Stimulated activated CD4-positive, alpha-beta T cell treated with anti-CD3 and anti-CD28 coated beads, Interleukin-12 subunit alpha, Interleukin-12 subunit beta, amount 100 ng/mL, for 4 hours (primary cell): ENCODE measurements at regions not wholly inside any gene's neighbourhood (a gene's known extent, or its start where the extent isn't known, plus 50 kb on each side); places are given as distances from the start of the nearest gene placed in this dataset.

ENCODE experiments used
- DNase-seq: peaks from one replicate; pipeline ENCODE4 v3.0.0-alpha.2; 2020

DNA sequence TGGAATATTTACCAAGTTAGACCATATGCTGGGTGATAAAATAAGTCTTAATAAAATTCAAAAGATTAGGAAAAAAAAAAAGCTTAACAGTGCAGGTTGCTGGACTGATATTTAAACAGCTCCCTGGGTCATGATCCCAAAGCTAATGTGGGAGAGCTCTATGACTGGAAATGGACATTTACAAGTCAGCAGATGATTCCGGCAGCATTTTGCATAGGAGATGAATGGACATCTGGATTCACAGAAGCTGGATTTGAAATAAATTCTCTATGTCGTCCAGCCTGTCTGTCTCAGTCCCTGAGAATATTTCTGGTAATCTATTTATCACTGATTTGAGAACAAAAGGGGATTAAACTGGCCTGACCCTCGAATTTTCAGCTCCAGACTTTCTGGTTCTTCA is 52.3 kb upstream of the KLHL25 start:
- no peak for DNase-seq

DNA sequence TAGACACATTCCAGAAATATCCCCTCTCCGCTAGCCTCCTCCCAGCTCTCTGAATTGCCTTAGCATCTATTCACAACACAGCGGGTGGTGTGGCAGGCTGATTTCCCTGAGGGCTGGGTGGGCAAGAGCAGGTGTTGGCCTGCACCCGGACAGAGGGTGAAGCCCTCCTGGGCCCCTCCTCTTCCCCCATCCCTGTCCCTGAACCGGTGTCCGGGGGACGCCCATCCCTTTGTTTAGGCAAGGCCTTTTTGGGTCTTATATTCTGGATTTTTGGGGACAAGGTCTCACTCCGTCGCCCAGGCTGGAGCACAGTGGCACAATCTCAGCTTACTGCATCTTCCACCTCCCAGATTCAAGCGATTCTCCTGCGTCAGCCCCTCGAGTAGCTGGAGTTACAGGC is 55.2 kb upstream of the KLHL25 start:
- no peak for DNase-seq

DNA sequence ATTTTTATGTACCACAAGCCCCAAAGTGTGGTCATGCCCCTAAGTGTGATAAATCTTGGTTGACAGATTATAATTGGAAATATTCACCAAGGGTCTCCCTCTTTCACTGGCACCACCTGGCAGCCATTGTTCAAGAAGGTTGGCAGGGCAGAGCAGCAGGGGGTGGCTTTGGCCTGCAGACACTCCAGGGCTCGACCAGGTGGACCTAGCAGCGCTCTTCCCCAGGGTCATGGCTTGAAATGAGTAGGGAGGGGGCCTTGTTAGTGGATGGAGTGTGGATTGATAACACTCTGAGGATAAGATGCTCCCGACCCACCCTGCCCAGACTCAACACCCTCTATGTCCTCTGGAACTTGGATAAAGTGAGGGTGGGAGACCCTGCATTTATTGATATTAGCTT is 58.2 kb upstream of the KLHL25 start:
- DNase-seq: no peak

DNA sequence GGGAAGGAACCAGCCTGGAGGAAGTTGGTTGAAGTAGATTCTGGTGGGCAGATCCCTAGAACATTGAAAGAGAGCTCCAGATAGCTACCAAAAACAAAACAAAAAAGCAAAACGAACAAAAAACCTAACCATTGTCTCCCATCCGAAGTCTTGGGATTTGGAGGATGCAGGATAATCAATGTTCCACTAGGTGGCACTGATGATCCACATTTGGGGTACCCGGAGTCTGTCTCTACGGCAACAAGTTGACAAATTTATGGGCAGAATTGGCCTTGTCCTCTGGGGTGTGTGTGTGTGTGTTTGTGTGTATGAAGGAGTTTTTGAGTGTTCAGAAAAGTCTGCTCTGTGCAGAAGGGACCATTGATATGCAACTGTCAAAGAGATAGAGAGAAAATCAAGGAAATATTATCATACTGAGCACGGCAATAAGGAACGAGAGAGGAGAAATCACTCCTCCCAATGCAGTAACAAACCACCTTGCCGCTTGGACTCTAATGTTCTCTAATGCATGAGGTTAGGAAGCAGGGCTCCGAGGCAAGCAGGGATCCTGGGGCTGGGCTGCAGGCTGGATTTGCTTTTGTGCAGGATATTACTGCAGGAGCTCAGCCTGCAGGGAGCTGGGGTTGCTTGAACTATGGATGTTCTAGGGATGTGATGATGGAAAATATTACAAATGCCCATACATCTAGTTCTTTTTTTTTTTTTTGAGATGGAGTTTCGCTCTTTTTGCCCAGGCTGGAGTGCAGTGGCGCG is 59.8 kb upstream of the KLHL25 start:
- peak; percentile 18 for DNase-seq

DNA sequence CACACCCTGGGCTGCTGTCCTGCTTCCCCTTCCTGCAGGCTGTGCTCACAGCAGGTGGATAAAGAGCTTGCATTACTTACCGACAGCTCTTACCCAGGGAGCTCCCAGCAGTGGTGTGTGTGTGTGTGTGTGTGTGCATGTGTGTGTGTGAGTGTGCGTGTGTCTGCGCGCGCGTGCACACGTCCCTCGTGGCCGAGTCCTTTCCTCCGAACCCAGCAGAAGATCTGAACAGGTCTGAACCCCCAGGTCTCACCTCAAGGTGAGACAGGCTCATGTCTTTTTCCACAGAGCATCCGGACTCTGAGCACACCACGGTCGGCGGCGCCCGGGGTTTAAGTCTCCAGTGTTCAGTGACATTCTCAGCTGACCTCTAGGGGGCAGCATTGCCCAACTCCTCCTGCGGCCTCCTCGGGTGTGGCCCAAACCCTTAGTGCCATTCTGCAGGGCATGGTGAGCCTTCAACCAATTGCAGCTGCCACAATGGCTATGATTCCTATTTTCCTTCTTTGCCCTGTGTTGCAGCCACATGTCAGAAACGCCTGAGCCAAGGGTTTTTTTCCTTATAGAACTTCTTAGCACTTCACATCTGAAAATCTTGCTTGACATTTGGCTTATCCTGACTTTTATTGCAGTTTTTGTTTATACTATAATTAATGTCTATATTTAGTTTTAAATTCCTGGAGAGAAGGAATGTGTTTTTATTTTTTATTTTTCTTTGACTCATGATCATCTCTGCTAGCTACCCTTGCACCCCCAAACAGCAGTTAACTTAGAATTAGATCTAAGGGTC is 64.1 kb upstream of the KLHL25 start:
- DNase-seq: peak; percentile 74

DNA sequence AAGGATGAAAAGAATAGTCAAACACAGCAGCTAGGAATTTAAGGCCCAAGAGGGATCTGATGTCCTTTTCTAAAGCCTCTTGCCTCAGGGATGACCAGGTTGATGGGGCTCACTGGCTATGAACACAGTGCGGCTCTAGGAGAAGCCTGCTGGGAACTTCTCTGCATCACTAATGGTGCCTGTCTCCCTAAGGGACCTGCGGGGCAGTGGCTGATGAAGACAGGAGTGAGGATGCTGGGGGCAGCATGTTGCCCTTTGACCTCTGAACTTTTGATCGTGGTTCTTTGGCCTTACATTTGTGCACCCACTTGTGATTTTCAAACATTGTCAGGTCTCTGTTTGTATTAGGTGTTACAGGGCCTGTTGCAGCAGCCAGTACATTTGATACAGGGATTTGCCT is 64.9 kb upstream of the KLHL25 start:
- DNase-seq: no peak

DNA sequence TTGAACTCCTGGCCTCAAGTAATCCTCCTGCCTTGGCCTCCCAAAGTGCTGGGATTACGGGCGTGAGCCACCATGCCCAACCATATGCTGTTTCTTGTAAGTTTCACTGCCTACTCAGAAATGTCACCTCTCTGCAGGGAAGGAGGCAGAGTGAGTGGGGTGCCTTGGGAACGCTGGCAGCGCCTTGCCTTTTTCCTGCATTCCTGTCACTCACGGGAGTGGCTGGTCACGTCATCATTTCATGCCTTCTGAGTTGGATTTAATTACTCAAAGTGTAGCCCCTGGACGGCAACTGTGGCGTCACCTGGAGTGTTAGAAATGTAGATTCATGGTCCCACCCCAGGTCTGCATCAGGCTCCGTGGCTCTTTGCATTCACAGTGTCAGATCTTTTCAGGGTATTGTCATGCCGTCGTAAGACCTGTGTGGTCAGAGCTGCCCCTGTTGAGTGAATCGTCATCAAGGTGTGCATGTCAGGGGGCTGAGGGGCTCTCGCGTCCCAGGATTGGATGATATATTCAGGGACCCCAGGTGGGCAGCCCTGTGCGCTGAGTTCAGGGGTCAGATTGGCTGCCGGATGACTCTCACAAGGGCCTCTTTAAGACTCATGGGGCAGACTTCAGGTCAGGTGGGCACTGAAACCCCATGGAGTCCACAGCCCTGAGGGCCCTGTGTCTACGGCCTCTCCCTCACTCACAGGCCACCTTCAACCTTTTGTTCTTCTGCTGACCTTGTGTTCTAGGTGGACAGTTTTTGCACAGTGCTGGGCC is 65.9 kb upstream of the KLHL25 start:
- DNase-seq: no peak

DNA sequence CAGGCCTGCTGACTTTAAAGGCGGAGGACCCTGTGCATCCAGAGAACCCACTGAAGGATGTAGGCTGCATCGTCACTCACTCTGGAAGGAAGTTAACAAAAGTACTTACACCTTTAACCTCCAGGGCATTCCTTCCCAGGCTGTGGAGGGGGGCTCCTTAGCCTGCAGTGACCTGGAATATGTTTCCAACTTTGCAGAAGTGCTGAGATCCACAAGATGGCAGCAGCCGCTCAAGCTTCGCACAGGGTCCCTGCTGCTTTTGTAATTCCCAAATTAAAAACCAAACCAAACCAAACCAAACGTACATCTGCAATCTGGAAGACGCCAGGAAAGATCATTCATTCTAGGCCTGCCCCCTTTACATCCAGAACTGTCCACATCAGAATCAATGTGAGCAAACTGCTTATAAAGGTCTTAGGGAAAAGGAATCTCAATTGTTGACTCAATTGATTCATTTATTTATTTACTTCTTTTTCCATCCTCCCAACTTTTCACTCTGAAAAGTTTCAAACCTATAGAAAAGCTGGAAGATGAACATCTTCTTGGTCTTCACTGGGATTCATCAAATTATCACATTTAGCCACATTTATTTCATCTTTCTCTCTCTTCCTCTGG is 70.5 kb upstream of the KLHL25 start:
- DNase-seq: no peak

DNA sequence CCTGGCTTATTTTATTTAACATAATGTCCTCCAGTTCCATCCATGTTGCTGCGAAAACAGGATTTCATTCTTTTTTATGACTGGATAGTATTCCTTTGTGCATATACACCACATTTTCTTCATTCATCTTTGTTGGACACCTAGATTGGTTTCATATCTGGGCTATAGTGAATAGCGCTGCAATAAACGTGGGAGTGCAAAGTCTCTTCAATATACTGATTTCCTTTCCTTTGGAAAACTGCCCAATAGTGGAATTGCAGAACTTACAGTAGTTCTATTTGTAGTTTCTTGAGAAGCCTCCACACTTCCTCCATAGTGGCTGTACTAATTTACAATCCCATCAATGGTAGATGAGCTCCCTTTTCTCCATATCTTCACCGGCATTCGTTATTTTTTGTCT is 72.5 kb upstream of the KLHL25 start:
- no peak for DNase-seq

DNA sequence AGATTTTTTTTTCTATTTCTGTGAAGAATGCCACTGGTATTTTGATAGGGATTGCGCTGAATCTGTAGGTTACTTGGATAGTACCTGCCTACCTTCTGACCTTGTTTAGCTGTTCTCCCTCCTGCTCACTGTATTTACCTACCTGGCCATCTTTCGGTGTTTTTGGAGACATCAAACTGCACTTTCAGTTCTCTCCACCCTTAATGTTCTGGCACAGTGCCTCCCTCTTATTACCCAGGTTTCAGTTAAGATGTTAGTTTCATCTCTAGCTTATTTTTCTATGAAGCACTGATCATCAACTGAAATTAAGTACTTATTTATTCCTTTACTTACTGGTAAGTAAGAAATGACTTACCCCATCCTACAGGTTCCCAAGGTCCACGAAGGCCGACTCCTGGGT is 74.4 kb upstream of the KLHL25 start:
- no peak for DNase-seq

DNA sequence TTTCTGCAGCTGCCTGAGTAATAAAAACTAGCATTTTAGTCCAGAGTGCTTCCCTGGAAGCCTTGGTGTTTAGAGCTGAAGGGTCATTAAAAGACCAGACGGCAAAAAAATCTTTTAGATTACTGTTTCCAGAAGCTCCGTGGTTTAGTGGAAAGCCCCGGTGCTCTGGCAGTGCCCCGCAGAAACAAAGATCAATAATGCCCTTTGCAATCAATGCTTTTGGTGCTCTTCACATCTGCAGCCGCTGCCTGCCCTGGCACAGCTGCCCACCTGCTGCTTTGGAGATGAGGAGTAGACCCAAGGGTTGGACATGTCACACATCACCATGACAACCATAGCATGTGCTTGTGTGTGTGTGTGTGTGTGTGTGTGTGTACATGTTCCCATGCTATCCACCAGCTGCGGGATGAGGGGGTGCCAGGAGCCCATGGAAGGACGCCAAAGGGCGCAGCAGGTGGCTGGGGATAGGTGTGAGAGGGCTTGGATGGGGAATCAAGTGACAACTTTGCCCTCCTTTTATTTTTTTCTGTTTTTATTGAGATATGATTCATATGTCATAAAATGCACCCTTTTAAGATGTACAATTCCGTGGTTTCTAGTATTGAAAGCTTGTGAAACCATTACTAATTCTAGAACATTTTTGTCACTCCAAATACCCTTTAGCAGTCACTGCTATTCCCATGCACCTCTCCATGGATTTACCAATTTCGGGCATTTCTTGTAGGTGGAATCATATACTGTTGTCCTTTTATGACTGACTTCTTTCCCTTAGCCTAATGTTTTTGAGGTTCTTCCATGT is 75.7 kb upstream of the KLHL25 start:
- no peak for DNase-seq

DNA sequence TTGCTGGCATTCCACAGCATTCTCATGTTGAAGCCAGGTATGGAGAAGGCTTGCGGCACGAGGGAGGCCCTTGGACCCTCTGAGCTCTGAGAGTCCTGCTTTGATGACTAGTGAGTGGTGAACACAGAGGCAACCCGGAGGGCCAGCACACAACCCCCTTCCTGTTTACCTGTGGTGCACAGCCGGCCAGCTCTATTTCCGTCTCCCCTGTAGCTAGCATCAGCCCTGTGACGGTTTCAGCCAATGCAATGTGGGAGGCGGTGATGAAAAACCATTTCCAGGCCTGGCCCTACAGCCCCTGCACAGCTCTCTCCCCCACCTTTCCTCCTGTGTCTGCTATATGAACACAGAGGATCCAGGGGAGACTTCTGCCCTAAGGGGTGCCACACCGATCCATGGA is 76.8 kb upstream of the KLHL25 start:
- no peak for DNase-seq

DNA sequence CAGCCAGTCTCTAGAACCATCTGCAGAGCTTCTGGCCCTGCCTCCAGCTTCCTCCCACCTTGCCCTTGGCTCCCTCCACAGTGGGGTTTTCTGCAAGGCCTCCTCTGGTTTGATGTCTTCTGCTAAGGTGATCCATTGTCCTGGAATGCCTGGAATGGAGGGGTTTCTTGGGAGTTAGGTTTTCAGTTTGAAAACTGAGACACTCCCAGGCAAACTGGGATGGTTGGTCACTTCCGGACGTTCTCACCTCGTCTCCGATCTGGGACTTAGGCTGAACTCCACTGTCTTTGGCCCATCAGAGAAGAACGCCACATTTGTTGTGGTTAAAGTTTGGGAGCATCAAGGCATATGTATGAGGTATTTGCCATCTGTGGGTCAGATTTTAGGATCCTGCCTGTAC is 77.4 kb upstream of the KLHL25 start:
- no peak for DNase-seq

DNA sequence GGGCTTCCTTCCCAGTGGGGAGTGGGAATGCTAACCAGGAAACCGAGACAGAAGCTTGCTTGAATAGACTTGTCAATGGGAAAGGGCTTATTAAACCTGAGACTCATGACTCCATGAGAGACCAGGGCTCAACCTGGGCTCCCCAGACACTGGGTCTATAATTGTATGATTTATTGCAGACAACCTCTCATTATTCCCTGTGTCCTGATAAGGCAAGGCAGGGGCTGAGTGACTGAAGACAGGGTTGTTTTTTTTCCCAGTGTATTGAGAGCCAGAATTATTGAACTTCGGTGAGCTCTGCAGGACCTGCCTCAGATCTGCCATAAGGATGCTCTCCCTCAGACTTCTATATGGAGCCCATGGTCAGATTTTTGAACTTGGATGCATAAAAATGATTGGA is 79.5 kb upstream of the KLHL25 start:
- no peak for DNase-seq

DNA sequence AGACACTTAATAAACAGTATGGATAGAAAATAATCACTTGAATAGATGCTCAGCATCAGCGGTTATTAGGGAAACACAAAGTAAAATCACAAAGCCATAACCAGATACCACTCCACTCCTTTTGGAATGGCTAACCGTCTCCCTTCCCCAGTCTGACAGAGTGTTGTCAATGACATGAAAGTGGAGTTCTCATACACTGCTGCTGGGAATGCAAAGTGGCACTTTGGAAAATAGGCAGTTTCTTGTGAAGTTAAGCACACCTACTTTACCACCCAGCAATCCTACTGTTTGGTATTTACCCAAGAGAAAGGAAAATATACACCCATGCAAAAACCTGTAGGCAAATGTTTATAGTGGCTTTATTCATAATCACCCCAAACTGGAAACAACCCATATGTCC is 81.0 kb upstream of the KLHL25 start:
- DNase-seq: no peak

DNA sequence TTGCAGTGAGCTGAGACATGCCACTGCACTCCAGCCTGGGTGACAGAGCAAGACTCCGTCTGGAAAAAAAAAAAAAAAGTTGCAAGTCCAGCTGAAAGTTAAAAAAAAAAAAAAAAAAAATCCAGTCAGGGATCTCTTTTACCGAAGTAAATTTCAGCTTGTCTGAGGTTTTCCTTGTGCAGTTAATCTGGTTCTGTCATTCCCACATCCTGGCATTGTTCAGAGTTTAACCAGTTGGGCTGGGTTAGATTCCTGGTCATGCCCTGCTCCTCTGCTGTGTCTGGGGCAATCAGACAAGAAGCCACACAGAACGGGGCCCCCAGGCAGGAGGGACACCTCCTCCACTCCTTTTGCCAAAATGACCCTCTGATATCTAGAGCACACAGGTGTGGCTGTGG is 84.1 kb upstream of the KLHL25 start:
- DNase-seq: no peak

DNA sequence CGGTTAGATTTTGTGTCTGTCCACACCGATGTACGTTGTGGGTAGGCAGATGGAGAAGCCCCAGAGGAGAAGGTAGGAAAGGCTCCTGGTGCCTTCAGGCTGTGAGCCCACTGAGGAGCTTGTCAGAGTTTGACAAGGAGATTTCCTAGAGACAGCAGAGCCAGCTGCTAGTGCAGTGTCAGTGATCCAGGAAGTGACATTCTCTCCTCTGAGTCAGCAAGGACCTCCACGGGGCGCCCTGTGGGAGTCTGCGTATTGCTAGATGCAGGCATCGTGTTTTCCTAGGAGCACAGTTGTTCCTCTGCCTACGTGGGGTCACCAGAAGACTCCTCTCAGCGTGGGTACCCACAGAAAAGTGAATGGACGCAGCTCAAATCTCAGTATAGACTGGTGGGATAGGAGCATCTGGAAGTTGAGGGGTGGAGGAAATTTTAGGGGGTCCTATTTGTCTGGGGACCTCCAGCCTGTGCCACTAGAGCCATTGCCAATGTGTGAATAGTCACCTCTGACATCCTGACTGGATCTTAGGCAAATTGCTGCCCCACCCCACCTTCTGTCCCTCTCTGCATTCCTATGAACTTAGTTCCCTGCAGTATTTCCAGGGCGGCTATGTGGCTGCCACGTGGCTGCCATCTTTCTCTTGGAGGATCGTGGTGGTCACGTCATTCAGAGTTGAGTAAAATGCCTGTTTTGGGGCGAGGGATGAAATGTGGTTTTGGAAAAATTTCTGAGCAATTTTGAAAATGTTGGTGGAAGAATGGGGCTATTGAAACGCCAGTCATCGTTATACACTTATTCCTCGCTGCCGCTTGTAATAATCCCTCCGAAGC is 84.8 kb upstream of the KLHL25 start:
- DNase-seq: no peak

DNA sequence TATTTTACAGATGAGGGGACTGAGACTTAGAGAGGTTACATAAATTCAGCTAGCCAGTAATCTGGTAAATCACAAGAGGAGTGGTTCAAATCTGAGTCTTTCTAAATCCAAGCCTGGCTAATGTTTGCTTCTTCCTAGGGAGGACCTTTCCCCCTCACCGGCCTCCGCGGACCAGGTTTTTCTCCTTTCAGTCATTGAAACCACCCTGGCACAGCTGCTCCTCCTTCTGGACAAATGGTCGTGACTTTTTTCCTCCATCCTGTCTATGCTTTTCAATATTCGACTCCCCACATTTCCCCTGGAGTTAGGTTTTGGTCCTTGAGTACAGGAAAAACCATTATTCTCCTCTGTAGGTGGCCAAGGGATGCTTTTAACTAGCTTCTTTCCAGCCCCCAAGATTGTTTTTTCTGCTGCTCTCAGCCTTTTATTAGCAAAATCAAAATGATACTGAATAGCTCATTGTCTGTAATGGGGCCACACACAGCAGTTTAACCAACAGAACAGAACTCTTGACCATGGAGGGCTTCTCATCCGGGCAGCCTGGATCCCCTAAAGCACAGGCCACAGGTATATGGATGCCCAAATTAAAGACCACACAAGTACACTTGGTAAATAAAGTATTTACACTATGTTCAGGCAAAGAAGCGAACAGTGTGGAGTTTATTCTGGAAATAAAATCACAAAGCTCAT is 85.9 kb upstream of the KLHL25 start:
- DNase-seq: no peak

DNA sequence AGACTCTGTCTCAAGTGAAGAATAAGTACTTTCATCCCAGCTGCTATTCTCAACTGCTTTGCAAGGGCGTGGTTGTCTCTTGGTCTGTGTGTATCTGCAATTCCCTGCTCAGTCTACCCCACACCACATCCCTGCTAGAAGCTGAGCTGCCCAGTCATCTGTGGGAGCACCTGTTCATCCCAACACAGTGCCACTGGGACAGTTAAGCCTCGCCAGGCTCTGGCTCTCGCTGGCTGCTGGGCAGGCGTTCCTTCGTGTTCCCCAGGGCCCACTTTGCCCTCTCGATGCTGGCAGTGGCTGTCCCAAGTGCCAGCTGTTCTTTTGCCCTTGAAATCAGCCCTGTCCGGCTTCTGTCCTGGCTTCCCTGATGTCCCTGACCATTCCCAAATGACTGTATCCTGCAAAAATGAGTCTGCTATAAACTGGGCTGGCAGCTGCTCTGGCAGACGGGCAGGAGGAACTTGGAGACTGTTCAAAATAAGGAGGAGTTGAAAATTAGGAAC is 91.6 kb upstream of the KLHL25 start:
- no peak for DNase-seq

DNA sequence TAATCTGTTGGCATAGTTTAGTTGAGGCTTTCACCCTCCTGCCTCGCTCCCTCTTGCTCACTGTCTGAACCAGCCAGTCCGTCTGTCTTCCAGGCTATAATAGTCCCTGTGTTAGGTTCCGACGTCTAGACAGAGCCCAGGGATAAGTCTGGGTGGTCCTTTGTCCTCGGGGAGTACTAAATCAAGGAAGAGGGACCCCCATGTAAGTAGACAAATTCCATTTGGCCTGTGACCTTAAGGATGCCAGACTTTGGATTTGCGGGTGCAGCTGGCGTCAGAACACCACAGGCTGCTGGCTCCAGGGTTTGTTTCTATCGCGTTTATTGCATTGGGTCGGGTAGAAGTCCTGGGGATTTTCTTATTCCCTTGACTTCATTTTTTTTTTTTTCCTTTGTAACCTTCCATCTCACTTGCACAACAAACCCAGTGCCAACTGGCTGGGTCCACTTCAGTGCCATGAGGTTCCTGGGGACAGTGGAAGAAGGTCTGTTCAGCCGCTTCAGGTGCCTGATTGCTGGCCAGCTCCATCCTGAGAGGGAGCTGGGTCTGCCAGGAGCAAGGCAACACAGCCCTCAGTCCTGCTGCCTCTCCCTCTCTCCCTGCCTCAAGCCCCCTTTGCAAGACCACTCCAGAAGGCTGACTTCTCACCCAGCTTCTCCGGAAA is 95.4 kb upstream of the KLHL25 start:
- DNase-seq: no peak
